ENCODE measurements at regions not wholly inside any gene's neighbourhood (a gene's known extent, or its start where the extent isn't known, plus 50 kb on each side); places are given as distances from the start of the nearest gene placed in this dataset.

DNA sequence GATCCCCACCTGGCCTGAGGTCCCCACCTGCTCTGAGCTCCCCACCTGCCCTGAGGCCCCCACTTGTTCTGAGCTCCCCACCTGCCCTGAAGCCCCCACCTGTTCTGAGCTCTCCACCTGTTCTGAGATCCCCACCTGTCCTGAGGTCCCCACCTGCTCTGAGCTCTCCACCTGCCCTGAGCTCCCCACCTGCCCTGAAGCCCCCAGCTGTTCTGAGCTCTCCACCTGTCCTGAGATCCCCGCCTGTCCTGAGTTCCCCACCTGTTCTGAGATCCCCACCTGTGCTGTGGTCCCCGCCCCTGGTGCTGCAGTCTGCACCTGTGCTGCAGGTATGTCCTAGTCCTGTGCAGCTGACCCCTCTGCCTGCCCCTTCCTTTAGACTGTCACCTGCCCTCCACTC, 561.6 kb downstream of the TCERG1L start:
- TF ChIP-seq POLR2A (IDR thresholded peaks at IDR 0.05): no peak
- no peak for TF ChIP-seq CTCF (IDR thresholded peaks at IDR 0.05)

All from Peyer's patch (tissue), 4 donors.